ENCODE measurements at regions not wholly inside any gene's neighbourhood (a gene's known extent, or its start where the extent isn't known, plus 50 kb on each side); places are given as distances from the start of the nearest gene placed in this dataset.

GRCh38 chr18:44128365-44128764 lies 552.3 kb upstream of the SETBP1 start:
- H3K9me1 ChIP-seq (ENCODE audit: control insufficient read depth, extremely low read depth, insufficient read depth, low read length): no peaks in the 10 kb centered on the region
- no peak overlapping the region for H3K4me2 ChIP-seq (ENCODE audit: control insufficient read depth, extremely low read depth, insufficient read depth, low read depth, low read length)

GRCh38 chr18:44130376-44130942 lies 550.2 kb upstream of the SETBP1 start:
- Histone ChIP-seq H3K9ac (ENCODE audit: control insufficient read depth, extremely low read depth, insufficient read depth, low read length) (no peak overlapping the region), H3K4me1 (ENCODE audit: control insufficient read depth, extremely low read depth, insufficient read depth, low read length) (peaks cover 3% of the 10 kb centered on the region), H3K4me3 (ENCODE audit: control insufficient read depth in 2 of 3, extremely low read depth in 1 of 3, insufficient read depth in 2 of 3, low read depth in 1 of 3, low read length in 3 of 3) (no peak overlapping the region), H3K27me3 (ENCODE audit: control insufficient read depth, extremely low read depth, insufficient read depth, low read length) (no peaks in the 10 kb centered on the region), H3K9me1 (ENCODE audit: control insufficient read depth, extremely low read depth, insufficient read depth, low read length) (no peaks in the 10 kb centered on the region), H3K4me2 (ENCODE audit: control insufficient read depth, extremely low read depth, insufficient read depth, low read depth, low read length) (no peak overlapping the region), H2AFZ (ENCODE audit: control insufficient read depth, low read length) (no peak overlapping the region), H3K79me2 (ENCODE audit: control insufficient read depth, insufficient read depth, low read length) (no peaks in the 10 kb centered on the region), H3K36me3 (ENCODE audit: control insufficient read depth in 2 of 2, extremely low read depth in 1 of 2, insufficient read depth in 2 of 2, low read length in 2 of 2) (no peaks in the 10 kb centered on the region), H3K9me3 (ENCODE audit: control insufficient read depth, low read depth, low read length) (no peaks in the 10 kb centered on the region), H3K27ac (ENCODE audit: control insufficient read depth, insufficient read depth, low read length) (no peak overlapping the region), H4K20me1 (ENCODE audit: control insufficient read depth, extremely low read depth, insufficient read depth, low read length) (no peaks in the 10 kb centered on the region)
- DNase-seq (ENCODE audit: low read depth, low spot score) (no peak), FAIRE-seq (peak; percentile 39)
- dilution Hi-C loops (cut with MboI; ENCODE audit: extremely low pct_ligation_motif_present, low sequenced_read_pairs): no loop called here
- TF ChIP-seq EZH2 (IDR thresholded peaks at IDR 0.05; ENCODE audit: low read length) (no peak), CTCF (optimal IDR thresholded peaks at IDR 0.05 in 1 of 3, IDR thresholded peaks at IDR 0.05 in 1 of 3, conservative IDR thresholded peaks at IDR 0.05 in 1 of 3; ENCODE audit: extremely low read depth in 1 of 3, insufficient read depth in 2 of 3, low read length in 3 of 3) (peak; percentile 68 to 80 (median 77))

More at GRCh38 chr18:44128365-44128764, 552.3 kb upstream of the SETBP1 start:
- dilution Hi-C loops (cut with MboI; ENCODE audit: extremely low pct_ligation_motif_present, low sequenced_read_pairs): no loop called here
- H2AFZ ChIP-seq (ENCODE audit: control insufficient read depth, low read length): no peak overlapping the region
- H3K27ac ChIP-seq (ENCODE audit: control insufficient read depth, insufficient read depth, low read length): no peak overlapping the region
- H3K4me1 ChIP-seq (ENCODE audit: control insufficient read depth, extremely low read depth, insufficient read depth, low read length): peaks cover 3% of the 10 kb centered on the region
- no peak overlapping the region for H3K9ac ChIP-seq (ENCODE audit: control insufficient read depth, extremely low read depth, insufficient read depth, low read length)
- DNase-seq (ENCODE audit: low read depth, low spot score) (no peak), FAIRE-seq (no peak)
- no peak overlapping the region for H3K4me3 ChIP-seq (ENCODE audit: control insufficient read depth in 2 of 3, extremely low read depth in 1 of 3, insufficient read depth in 2 of 3, low read depth in 1 of 3, low read length in 3 of 3)
- no peaks in the 10 kb centered on the region for H3K9me3 ChIP-seq (ENCODE audit: control insufficient read depth, low read depth, low read length)
- no peak for TF ChIP-seq EZH2 (IDR thresholded peaks at IDR 0.05; ENCODE audit: low read length)
- no peak for TF ChIP-seq CTCF (optimal IDR thresholded peaks at IDR 0.05 in 1 of 3, IDR thresholded peaks at IDR 0.05 in 1 of 3, conservative IDR thresholded peaks at IDR 0.05 in 1 of 3; ENCODE audit: extremely low read depth in 1 of 3, insufficient read depth in 2 of 3, low read length in 3 of 3)
- no peaks in the 10 kb centered on the region for H3K27me3 ChIP-seq (ENCODE audit: control insufficient read depth, extremely low read depth, insufficient read depth, low read length)
- no peaks in the 10 kb centered on the region for H4K20me1 ChIP-seq (ENCODE audit: control insufficient read depth, extremely low read depth, insufficient read depth, low read length)
- H3K36me3 ChIP-seq (ENCODE audit: control insufficient read depth in 2 of 2, extremely low read depth in 1 of 2, insufficient read depth in 2 of 2, low read length in 2 of 2): no peaks in the 10 kb centered on the region
- no peaks in the 10 kb centered on the region for H3K79me2 ChIP-seq (ENCODE audit: control insufficient read depth, insufficient read depth, low read length)

All from keratinocyte (primary cell).